ENCODE measurements at regions not wholly inside any gene's neighbourhood (a gene's known extent, or its start where the extent isn't known, plus 50 kb on each side); places are given as distances from the start of the nearest gene placed in this dataset.

DNA sequence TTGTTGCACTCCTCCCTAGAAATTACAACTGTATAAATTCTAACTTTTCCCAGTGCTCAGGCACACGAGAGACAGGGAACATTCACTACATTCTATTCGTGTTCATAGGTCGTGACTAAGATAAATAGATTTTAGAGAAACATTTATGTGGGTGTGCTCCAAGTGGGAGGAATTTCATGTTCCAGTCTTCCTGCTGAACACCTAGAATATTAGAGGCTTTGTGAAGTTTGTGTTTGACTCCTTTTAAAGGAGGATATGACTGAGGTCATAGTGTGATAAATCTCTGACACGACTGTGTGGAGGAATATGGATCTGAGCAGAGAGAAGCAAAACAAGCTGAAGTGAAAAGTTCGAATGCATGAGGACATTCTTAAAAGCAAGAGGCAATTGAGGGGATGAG lies 355.3 kb downstream of the ZSWIM6 start:
- peak; percentile 6 for DNase-seq (ENCODE audit: low read depth)

GRCh38 chr5:61689153-61689846 lies 357.2 kb downstream of the ZSWIM6 start:
- no peak for DNase-seq (ENCODE audit: low read depth)

GRCh38 chr5:61697809-61698558 lies 365.9 kb downstream of the ZSWIM6 start:
- no peak for DNase-seq (ENCODE audit: low read depth)

GRCh38 chr5:61701877-61702602 lies 370.0 kb downstream of the ZSWIM6 start:
- no peak for DNase-seq (ENCODE audit: low read depth)

DNA sequence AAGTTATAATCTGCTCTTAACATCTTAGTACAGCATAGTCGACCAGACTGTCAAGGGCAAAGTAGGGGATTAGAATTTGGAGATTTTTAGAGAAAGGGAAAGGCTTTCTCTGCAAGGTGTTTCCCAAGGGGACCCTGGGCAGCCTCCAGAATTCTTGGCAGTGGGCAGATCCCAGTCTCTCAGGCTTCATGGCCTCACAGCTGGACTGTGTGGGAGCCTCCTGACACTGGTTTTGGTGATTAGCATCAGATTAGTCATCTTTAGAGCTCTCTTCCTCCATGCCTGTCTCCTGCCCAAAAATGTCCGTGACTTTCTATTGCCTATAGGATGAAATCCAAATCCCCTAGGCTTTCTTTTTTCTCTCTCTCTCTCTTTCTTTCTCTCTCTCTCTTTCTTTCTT lies 370.7 kb downstream of the ZSWIM6 start:
- DNase-seq (ENCODE audit: low read depth) = no peak

DNA sequence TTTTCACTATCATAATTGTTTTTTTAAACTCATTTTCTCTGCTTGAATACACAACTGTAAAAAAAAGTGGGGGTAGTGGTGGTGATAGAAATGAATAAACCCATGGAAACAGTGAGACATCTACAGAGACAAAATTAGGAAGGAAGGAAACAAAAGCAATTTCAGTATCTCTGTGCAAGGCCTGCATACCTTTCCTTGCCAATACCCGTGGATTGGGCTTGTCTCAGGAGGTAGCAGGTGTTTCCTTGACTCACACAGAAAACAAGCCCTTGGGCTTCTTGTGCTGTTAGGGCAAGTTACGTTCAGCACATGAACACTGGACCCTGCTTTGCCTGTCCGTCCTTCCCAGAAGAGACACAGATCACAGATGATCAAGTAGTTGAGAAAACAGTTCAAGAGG lies 372.2 kb downstream of the ZSWIM6 start:
- no peak for DNase-seq (ENCODE audit: low read depth)

DNA sequence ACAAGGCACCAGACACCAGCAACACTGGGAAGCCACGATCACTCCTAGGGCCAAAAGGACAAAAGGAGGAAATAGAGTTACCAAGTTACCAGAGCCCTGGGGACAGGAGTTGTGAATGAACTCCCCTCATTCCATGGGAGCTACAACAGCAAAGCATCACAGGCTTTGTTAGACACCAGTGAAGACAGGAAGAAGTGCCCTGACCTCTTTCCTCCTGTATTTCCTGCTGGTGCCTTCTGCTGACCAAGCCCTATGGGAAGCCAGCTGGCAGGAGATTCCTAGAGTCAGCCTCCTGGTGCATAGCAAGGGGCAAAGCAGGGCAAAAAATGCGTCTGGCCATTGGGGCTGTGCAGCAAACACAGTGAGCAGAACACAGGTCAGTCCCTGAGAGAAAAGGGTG lies 374.7 kb downstream of the ZSWIM6 start:
- DNase-seq (ENCODE audit: low read depth) = no peak

- no peak for DNase-seq (ENCODE audit: low read depth)
Measured at GRCh38 chr5:61719124-61719523, 387.1 kb downstream of the ZSWIM6 start.

DNA sequence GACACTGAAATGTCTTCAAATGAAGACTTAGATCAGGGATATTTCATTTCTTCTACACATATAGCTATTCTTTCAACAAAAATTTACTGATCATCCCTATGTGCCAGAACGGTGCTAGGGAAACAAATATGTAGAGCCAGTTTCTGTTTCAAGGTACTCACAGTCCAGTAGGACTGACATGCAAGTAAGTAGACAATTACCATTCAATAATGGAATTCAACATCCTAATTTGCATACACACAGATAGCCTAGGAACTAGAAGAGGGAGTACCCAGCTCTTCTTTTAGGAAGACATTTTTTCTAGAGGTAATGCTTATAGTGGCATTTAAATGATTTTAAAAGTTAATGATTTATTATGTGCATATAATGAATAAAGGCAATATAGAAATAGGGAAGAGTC lies 388.8 kb downstream of the ZSWIM6 start:
- DNase-seq (ENCODE audit: low read depth) = no peak

- DNase-seq (ENCODE audit: low read depth) = no peak
Measured at GRCh38 chr5:61724102-61724501, 392.0 kb downstream of the ZSWIM6 start.

DNA sequence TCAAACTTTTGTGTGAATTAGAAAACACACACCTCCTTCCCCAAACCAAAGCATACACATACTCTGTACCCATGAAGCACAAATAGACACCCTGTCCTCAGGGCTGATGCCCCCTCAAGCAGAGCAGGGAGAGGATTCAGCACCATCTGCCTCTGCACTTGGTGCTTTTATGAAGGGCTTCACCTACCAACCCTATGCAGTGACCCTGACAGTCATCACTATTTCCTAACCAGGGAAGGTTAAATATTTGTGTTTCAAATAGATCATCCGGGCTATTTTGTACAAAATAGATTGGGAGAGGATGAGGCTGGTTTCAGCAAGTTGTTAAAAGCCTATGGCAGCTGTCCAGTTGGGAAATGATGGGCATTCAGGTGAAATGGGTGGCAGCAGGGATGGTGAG lies 396.2 kb downstream of the ZSWIM6 start:
- DNase-seq (ENCODE audit: low read depth) = no peak

- DNase-seq (ENCODE audit: low read depth) = no peak
Measured at GRCh38 chr5:61730866-61731265, 398.8 kb downstream of the ZSWIM6 start.

DNA sequence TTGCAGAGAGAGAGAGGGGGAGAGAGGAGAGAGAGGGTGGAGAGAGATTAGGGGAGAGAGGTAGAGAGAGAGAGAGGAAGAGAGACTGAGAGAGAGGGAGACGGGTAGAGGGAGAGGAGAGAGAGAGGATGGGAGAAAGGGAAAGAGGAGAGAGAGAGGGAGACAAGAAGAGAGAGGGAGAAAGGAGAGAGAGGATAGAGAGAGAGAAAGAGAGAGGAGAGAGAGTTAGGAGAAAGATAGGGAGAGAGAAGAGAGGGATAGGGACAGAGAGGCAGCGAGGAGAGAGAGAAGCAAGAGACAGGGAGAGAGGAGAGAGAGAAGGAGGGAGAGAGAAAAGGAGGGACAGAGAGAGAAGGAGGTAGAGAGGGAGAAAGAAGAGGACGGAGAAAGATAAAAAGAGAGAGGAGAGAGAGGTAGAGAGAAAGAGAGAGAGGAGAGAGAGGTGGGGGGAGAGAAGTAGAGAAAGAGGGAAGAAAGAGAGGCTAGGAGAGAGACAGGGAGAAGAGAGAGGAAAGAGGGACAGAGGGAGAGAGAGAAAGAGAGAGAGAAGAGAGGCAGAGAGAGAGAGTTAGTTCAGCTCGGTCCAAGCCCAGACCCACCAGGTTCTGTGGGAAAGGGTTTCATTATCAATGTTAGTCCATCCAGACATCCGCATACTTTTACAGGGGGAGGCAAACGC lies 399.3 kb downstream of the ZSWIM6 start:
- no peak for DNase-seq (ENCODE audit: low read depth)

DNA sequence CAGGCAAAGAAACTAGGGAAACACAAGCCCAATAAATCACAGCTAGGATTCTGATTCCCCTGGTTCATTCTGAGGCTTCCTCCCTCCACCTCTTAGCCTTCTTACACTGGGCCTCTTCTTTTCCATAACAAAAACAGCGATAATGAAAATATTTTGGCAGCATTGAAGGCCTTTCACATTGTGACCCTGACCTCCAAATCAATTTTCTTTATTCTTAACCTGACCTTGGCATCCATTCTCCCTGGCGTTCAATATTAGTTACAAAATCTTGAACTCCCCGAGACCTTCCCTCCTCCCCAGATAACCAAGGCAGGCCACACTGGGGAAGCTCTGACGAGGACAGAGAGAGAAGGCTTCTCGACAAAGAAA lies 399.9 kb downstream of the ZSWIM6 start:
- DNase-seq (ENCODE audit: low read depth) = no peak

GRCh38 chr5:61732369-61732768 lies 400.3 kb downstream of the ZSWIM6 start:
- DNase-seq (ENCODE audit: low read depth) = no peak

GRCh38 chr5:61732796-61733195 lies 400.7 kb downstream of the ZSWIM6 start:
- DNase-seq (ENCODE audit: low read depth) = no peak

DNA sequence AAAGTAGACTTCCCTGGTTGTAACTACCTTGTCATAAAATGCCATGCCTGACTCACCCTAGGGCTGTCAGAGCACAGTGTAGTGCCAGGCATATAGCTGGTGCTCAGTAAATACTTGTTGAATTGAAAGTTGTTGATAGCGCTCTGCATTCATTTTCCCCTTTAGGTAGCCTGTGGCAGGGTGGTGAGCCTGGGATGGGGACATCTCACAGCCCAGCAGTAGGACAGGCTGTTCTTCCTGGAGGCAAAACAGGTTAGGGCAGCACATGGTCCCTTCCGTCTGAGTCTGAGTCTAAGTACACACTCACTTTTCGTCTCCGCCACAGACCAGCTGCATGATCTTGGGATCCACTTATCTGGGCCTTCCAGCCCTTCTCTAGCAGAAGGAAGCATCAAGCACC lies 401.9 kb downstream of the ZSWIM6 start:
- no peak for DNase-seq (ENCODE audit: low read depth)

- no peak for DNase-seq (ENCODE audit: low read depth)
Measured at GRCh38 chr5:61734966-61735365, 402.9 kb downstream of the ZSWIM6 start.

GRCh38 chr5:61735531-61735930 lies 403.5 kb downstream of the ZSWIM6 start:
- no peak for DNase-seq (ENCODE audit: low read depth)

- DNase-seq (ENCODE audit: low read depth) = no peak
Measured at GRCh38 chr5:61735995-61736394, 403.9 kb downstream of the ZSWIM6 start.

DNA sequence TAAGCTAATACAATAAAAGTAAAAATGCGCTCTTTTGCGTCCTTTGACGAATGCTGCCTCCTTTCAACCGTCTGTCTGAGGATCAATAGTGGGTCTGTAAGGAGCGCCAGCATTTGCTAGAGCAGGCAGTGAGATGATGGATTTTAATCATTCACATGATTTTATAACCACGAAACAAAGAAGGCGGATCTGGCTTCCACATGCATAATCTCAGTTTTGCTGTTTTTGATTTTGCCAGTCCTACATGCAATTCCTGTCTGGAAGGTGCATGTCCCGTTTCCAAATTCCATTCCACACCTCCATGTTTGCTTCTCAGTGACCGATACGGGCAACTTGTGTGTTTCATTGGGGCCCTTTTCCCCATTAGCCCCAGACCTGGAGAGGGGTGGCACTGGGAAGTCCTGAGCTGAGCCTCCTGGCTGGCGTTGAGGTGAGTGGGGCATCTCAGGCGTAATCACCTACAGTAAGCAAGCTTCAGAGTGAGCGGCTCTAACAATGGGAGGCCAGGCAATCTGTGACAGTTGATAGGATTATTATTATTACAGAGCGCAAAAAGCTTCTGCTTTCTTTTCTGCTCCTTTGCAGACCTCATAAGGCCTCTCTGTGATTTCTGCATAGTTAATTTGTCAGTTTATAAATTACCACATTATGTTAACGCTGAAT lies 405.4 kb downstream of the ZSWIM6 start:
- no peak for DNase-seq (ENCODE audit: low read depth)

GRCh38 chr5:61737964-61738340 lies 405.9 kb downstream of the ZSWIM6 start:
- no peak for DNase-seq (ENCODE audit: low read depth)

All from amniotic epithelial cell (primary cell).